ENCODE measurements at regions not wholly inside any gene's neighbourhood (a gene's known extent, or its start where the extent isn't known, plus 50 kb on each side); places are given as distances from the start of the nearest gene placed in this dataset.
A peak's percentile ranks its signal among the peaks of the same experiment; 100 is the strongest.
"Not testable (repeated sequence)": the region's sequence is repeated elsewhere in the genome, so short reads cannot be mapped to it uniquely, and the experiment has no call there.

GRCh38 chrX:99988532-99988931, 421.5 kb downstream of the PCDH19 start:
- H3K27ac ChIP-seq (ENCODE audit: extremely low read depth, low read depth, low read length); POLR2A ChIA-PET; H3K4me1 ChIP-seq (ENCODE audit: control insufficient read depth, insufficient read depth, low read length); CTCF ChIA-PET; H3K9me3 ChIP-seq (ENCODE audit: control insufficient read depth, insufficient read depth, low read depth, low read length); H3K4me3 ChIP-seq (ENCODE audit: low read depth, low read length); H3K36me3 ChIP-seq (ENCODE audit: control insufficient read depth in 2 of 2, insufficient read depth in 1 of 2, low read length in 2 of 2): not testable (repeated sequence)
- TF ChIP-seq PRDM1 (tag by site-specific recombination; IDR thresholded peaks at IDR 0.05), result peak; percentile 95

- ChIA-PET CTCF (no interaction called here), POLR2A (no interaction called here)
- H3K9me3 ChIP-seq (ENCODE audit: control insufficient read depth, insufficient read depth, low read depth, low read length), result no peaks in the 10 kb centered on the region
- H3K4me1 ChIP-seq (ENCODE audit: control insufficient read depth, insufficient read depth, low read length), result no peaks in the 10 kb centered on the region
- TF ChIP-seq SP2 (tag by site-specific recombination; IDR thresholded peaks at IDR 0.05), result no peak
- no peak for TF ChIP-seq PRDM1 (tag by site-specific recombination; IDR thresholded peaks at IDR 0.05)
- no peak for TF ChIP-seq ZNF341 (tag by site-specific recombination; IDR thresholded peaks at IDR 0.05; ENCODE audit: low read depth)
- no peak for TF ChIP-seq YY1 (tag by site-specific recombination; IDR thresholded peaks at IDR 0.05)
- no peak for TF ChIP-seq ZNF449 (tag by site-specific recombination; IDR thresholded peaks at IDR 0.05)
- TF ChIP-seq ZNF221 (tag by site-specific recombination; IDR thresholded peaks at IDR 0.05; ENCODE audit: borderline replicate concordance), result no peak
- no peak for TF ChIP-seq ZNF521 (tag by site-specific recombination; IDR thresholded peaks at IDR 0.05)
- TF ChIP-seq ZNF10 (tag by site-specific recombination; IDR thresholded peaks at IDR 0.05), result no peak
- no peak for TF ChIP-seq ZFP3 (tag by site-specific recombination; IDR thresholded peaks at IDR 0.05; ENCODE audit: low read depth)
- no peak for TF ChIP-seq ELK4 (IDR thresholded peaks at IDR 0.05; ENCODE audit: borderline replicate concordance, low read depth, low read length)
- no peak for TF ChIP-seq ZNF639 (tag by site-specific recombination; IDR thresholded peaks at IDR 0.05)
- no peak for TF ChIP-seq ZNF324 (tag by site-specific recombination; IDR thresholded peaks at IDR 0.05)
- TF ChIP-seq ZNF707 (tag by site-specific recombination; IDR thresholded peaks at IDR 0.05), result no peak
- no peak for TF ChIP-seq ZBTB7A (tag by site-specific recombination; IDR thresholded peaks at IDR 0.05; ENCODE audit: low read depth)
- TF ChIP-seq ZBTB8A (tag by site-specific recombination; IDR thresholded peaks at IDR 0.05), result no peak
- TF ChIP-seq ZNF280D (tag by site-specific recombination; IDR thresholded peaks at IDR 0.05), result no peak
- TF ChIP-seq SETDB1 (IDR thresholded peaks at IDR 0.05; ENCODE audit: insufficient read length, low read length), result no peak
- TF ChIP-seq ZNF664 (tag by site-specific recombination; IDR thresholded peaks at IDR 0.05), result no peak
- no peak for TF ChIP-seq PRDM6 (tag by site-specific recombination; IDR thresholded peaks at IDR 0.05)
- H3K27ac ChIP-seq (ENCODE audit: extremely low read depth, low read depth, low read length), result no peak overlapping the region
- no peaks in the 10 kb centered on the region for H3K36me3 ChIP-seq (ENCODE audit: control insufficient read depth in 2 of 2, insufficient read depth in 1 of 2, low read length in 2 of 2)
- no peak overlapping the region for H3K4me3 ChIP-seq (ENCODE audit: low read depth, low read length)
Observed at GRCh38 chrX:99973572-99974226, 436.4 kb downstream of the PCDH19 start.

Data from HEK293 (cell line).